HG03139 (cell line): ENCODE measurements at regions not wholly inside any gene's neighbourhood (a gene's known extent, or its start where the extent isn't known, plus 50 kb on each side); places are given as distances from the start of the nearest gene placed in this dataset.
A peak's percentile ranks its signal among the peaks of the same experiment; 100 is the strongest.
"Not testable (repeated sequence)": the region's sequence is repeated elsewhere in the genome, so short reads cannot be mapped to it uniquely, and the experiment has no call there.

Experiments
- ATAC-seq: cut with Tn5 transposase; IDR thresholded peaks from one replicate; pipeline ENCODE4 v1.9.1; 2021; ENCODE audit not compliant: unreplicated experiment

DNA sequence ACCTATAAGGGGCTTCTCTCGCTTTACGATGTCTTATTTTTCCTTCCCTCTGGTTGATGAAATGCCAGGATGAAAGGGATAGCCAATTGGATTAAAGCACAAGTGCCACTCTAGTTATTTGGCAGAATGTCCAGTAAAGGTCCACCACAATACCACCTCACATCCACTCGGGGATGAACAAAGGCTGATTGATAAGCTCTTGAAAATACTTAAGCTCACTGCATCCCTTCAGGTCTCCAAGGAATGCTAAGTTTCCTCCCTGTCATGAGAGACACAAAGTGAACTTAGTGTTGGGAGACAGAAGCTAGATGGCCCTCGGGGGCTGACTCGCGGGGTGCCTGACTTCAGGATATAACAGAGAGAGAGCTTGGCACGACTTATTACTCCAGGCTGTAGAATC, 185.9 kb upstream of the ZNF644 start:
- ATAC-seq, result not testable (repeated sequence)

DNA sequence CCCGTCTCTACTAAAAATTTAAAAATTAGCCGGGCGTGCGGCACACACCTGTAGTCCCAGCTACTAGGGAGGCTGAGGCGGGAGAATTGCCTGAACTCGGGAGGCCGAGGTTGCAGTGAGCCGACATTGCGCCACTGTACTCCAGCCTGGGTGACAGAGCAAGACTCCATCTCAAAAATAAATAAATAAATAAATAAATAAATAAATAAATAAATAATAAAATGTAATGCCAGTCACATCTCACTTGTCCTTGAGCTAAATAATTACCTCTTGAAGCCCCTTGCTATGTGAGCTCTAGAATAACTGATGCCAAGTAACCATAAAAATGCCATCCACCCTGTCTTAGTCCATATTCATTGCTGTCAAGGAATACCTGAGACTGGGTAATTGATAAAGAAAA, 182.3 kb upstream of the ZNF644 start:
- not testable (repeated sequence) for ATAC-seq

DNA sequence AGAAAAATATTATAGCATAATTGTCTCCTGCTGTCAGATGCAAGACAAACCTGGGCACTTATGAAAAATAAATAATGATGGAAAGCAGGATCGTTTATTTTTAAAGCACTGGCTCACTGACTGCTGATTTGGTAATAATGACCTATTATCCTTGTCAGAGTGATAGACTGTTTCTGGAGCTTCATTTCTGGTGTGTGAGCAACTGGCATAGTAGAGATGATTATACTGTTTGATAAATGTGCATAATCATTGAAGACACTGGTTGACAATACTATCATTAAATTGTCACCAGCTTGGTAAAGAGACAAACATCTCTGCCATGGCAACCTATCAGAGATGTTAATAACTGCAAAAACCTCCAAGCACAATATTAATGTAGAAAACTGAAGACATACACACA, 179.9 kb upstream of the ZNF644 start:
- ATAC-seq, result no peak

DNA sequence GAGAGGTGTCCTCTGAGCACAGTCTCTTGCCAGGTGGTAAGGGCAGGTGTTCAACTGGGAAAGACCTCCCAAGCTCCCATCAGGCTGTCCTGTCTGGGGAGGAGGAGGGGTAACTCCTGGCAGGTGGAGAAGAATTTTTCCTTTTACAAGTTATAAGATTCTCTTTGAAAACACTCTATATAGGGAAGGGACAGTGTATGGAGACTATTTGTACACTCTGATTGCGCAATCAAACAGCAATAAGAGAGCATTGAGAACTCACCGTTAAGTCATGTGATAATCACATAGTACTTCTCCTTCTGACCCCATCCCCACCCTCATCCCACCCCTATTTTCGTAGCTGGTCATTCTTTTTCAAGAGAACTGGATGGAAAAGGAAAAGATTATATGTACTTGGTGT, 179.3 kb upstream of the ZNF644 start:
- no peak for ATAC-seq

DNA sequence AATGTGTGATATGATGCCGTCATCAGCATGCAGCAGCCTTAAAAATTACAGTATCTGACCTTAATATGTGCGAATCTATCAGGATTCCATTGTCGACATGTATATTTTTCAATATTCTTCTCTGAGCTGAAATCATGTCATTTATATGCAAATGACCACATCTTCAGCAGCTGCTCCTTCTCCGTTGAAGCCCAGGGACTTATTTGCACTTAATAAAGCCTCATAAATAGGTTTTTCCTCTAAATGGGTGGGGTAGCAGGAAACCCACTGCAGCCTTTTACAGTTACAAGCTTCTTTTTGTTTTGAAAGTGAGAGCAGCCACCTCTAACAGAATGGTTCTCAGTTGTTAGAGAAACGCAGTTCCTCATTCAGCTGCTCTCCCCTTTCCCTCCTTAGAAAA, 178.8 kb upstream of the ZNF644 start:
- no peak for ATAC-seq

DNA sequence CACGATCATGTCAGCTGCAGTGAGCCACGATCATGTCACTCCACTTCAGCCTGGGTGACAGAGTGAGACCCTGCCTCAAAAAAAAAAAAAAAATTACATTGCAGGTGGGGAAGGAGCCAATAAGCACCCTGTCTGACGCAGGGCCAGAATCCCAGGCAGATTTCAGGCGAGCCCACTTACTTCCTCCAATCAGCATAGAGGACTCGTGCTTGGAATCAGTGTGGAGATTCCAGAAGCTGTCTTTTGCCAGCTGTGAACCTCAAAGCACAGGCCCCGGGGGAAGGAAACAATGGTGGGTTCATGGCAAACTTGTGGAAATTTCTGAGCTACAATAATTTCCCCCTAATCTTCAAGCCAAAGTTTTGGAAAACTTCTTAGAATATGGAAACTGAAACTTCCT, 178.2 kb upstream of the ZNF644 start:
- ATAC-seq, result no peak

DNA sequence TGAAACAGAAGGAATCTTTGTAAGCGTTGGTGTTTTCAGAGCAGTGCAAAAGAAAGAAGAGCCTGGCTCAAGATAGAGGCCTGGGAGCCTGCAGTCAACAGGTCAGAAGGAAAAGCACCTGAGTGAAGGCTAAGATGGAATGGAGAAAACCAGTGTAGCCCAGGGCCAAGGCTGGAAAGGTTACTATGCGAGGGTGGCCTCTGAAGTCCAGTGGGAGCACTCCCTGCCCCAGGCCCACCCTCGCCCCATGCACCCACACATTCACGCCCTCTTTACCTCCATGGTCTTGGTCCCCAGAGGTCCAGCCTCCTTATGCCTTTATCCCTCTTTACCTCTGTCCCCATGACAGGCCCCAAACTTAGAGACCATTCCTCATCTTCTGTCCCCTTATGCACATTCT, 169.2 kb upstream of the ZNF644 start:
- ATAC-seq, result no peak

DNA sequence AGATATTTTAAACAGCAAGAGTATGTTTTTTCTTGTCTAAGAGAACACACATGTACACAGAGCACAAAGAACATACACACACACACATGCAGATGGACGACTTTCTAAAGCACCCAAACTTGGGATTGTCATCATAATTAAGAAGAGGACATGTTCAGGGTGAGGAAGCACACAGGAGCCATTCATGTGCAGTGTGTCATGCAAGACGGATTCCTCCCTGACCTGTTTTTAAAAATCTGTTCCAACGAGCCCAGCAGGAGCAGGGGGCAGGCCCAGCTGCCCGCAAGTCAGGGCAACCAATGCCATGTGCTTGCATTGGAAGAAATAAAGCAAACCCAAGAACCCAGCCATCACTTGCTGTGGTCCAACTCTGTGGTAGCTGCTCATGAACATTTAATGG, 167.3 kb upstream of the ZNF644 start:
- no peak for ATAC-seq

DNA sequence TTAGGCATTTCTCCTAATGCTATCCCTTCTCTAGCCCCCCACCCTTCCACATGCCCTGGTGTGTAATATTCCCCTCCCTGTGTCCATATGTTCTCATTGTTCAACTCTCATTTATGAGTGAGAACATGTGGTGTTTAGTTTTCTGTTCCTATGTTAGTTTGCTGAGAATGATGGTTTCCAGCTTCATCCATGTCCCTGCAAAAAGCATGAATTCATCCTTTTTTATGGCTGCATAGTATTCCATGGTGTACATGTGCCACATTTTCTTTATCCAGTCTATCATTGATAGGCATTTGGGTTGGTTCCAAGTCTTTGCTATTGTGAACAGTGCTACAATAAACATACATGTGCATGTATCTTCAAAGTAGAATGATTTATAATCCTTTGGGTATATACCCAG, 161.0 kb upstream of the ZNF644 start:
- not testable (repeated sequence) for ATAC-seq

DNA sequence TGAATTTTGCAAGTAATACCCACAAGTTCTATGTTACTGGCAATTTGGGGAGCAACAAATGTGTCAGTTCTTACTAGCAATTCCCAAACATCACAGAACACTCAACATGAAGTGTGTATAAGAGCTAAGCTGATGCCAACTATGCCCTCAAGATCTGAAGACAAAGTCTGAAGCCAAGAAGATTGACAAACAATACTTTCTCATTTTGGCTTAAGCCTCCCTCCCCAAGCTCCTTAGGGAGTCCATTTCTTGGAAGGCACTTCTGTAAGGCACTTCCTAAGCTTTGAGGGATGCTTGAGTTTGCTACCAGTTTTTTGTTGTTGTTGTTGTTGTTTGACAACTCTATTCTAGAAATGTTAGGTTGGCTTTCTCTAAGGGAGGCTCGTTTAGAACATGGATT, 154.4 kb upstream of the ZNF644 start:
- no peak for ATAC-seq

DNA sequence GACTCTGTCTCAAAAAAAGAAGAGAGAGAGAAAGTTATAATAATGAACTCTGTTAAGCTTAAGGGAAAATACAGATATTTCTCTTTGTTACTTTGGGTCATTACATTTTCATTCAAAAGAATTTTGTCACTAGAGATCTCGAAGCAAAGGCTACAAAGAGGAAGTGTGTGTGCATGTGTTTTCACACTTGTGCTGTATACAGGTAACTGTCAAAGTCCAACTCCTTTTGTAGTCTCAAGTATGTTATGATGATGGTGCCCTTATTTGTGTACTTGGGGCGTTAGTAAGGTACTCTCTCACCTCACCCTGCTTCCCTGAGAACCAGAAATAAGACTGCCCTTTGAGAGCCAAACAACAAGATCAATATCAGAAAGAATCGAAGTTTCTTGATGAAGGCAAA, 152.9 kb upstream of the ZNF644 start:
- ATAC-seq, result no peak

DNA sequence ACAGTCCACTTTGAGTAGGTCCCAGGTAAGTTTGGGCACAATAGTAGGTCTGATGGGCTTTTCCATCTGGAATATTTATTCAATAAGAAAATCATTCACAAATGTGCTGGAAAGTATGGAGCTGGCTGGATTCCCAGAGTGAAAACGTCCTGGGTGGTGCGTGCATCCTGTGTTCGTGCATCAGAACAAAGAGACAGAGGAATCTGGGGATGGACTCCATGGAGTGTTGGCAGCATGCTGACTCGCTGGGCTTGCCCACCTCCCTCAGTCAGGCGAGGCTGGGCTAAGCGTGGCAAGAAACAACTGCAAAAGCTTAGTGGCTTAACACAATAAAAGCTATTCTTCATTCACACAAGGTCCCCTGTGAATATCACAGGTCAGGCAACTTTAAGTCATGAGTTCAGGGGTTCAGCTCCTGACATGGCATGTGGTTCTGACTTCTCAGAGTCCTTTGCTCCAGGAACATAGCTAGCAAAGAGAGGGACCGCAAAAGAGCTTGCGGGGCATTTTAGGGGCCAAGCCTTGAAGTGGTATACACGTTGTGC, 151.6 kb upstream of the ZNF644 start:
- no peak for ATAC-seq

DNA sequence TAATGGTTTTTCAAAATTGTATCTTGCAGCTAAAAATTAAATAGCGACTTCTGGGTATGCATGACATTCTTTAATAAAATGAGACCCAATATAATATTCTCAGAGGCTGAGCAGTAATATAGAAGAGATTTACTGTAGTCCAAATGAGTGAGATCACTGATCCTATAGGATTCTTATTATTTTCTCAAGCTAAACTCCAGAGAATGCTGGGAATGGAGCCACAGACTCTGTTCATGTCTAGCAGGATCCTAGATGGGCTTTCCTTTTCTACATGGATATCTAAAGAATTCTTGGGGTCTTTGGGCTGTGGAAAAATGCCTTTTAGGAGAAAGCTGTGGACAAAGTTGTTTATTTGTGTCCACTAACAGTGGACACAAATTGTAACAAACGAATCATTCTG, 150.7 kb upstream of the ZNF644 start:
- ATAC-seq, result no peak

DNA sequence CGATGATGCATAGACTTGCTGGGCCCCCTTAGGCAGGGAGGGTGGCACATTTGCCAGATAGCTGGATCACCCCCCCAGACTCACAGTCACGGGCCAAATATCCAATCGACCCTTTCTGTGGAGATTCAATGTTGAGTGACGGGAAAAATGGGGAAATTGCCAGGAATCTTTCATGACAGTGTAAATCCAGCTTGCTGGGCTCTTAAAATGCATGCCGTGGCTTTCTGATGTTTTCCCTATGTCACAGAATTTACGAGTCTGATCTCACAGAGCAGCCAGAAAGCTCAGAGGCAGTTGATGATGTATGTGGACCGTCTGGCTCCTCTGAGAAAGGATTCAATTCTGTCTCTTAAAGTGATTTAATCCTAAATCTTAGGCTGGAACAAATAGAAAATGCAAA, 150.1 kb upstream of the ZNF644 start:
- ATAC-seq, result no peak

DNA sequence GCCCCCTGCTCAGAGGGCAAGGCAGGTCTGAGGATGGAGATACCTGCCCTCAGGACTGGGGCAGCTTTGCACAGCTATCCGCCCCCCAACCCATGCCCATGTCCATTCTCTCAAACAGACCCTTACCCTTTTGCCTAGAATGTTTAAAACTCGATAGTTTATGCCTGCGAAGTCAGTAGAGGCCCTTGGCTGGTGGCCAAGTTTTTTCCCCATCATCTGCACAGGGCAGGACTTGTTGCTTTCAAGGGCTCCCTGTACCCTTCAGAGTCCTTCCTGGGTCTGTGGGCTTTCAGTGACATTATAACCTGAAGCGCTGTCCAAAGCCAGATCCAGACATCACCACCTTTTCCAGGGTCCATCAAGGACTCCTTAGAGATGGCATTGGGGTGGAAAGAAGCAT, 148.7 kb upstream of the ZNF644 start:
- no peak for ATAC-seq

DNA sequence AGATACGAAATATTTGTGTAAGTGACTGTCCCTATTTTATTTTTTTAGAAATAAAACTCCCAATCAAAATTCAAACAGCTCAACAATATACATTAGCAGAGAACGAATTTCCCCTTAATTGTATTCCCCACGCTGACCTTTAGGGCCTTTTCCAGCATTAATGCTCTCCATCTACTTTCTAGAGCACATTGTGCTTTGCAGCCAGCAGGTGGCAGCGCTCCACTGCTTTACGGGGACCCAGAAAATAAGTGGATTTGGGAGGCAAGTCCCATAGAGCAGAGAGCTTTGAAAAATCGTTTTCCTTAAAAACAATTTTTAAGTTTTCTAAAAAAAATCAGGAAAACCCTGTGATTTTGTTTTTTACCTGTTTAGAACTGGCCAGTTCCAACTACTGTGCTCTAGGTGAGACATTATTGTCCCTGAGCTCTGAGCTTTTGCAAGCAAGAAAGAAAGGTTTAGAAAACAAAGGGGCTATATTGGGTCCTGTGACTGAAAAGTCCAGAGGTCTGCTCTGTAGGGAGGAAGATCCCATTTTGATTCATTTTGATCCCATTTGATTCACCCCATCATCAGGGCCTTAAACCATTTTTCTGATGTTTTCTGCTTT, 144.4 kb upstream of the ZNF644 start:
- no peak for ATAC-seq

DNA sequence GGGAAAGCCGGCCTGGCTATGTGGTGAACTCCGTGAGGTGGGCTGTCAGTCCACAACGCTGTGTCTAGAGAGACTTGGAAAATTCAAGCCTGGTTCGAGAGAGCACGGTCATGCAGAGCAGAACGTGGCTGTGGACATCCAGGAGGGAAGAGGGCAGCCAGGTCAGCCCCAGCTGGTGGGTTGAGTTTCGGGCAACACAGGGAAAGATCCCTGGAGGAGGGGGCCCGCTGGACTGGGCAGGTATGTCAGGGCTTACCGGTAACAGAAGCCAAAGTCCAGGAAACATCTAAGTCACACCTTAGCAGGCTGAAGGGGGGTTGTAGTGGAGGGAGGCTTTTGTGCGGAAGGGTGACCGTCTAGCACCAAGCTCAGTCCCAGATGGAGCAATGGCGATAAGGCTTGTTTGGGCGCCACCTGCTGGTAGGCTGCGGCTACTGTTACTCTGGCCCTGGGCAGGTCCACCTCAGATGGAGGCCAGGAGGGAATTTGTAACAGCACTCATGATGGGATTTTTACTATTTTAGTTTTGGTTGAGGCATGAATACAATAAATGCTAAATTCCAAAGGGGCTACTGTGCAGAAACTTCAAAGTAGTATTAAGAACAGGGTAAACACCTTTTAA, 143.3 kb upstream of the ZNF644 start:
- ATAC-seq, result peak; percentile 89

DNA sequence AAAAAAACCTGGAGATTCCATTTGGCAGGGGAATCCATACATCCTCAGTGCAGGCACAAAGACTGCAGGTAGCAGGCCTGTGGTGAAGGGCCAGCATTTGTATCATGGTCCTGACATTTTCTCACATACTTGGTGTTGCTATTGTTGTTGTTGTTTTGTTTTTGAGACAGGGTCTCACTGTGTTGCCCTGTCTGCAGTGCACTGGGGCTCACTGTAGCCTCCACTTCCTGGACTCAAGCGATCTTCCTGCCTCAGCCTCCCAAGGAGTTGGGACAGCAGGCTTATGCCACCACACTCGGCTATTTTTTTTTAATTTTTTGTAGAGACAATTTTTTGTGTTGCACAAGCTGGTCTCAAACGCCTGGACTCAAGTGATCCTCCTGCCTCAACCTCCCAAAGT, 140.8 kb upstream of the ZNF644 start:
- ATAC-seq, result no peak

DNA sequence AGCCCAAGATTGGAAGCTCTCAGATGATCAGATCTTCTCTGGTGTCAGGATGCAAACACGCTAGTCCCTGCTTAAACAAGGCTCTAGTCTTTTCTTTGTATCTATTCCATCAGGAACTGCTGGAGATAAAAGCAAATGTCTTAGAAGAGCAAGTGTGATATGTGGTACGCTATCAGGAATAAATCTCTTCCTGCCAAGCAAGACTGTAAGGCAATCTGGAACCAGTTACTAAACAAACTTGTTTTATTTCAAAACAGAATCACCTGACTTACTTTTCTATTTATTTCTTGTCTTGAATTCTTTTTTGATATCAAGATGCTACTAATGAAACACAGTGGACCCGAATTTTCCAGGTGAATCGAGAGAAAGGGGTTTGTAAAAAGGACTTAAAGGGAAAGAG, 139.9 kb upstream of the ZNF644 start:
- ATAC-seq, result no peak

DNA sequence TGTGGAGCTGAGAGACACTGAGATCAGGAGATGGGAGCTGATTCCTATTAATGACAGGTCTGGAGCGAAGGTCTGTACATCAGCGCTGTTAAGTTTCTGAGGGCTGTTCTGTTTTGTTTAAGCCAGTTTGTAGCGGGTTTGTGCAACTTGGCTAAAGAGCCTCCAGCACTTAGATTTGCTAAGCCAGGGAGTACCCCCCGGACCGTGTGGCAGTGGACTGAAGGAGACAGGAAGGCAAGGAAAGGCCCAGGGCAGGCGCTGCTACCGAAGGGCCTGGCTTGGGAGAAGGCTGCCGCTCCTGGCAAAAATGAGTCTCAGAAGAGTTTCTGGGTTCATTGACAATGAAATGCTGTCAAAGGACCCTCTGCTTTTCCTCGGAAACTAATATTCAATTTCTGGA, 139.3 kb upstream of the ZNF644 start:
- no peak for ATAC-seq

DNA sequence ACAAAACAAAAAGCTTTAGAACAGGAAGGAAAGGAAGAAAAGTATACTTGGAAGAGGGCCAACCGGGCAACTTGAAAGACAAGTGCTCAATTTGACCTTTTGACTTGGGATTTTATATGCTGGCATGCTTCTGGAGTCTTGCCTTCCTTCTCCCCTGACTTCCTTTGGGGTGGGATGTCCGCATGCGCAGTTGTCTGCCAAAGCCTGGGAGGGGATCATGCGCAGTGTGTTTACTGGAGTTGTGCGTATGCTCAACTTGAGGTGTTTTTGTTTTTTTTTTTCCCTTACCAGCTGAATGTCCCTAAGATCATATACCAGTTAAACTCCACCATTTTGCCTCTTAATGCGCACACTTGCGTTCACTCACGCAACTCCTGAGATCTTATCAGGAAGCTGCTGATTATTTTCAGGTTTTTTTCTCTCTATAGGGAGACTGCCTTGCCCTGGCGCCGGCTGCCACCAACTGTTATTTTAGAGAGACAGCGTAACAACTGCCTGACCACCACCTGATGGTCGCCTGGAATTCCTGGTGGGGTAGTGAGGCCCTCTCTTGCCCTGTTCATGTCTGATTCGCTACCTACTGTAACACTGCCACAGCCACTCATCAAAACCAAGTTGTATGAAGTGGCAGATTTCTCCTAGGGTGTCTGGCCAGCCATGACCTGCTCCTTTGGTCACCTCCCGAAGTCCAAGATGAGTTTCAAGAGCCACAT, 138.7 kb upstream of the ZNF644 start:
- no peak for ATAC-seq

DNA sequence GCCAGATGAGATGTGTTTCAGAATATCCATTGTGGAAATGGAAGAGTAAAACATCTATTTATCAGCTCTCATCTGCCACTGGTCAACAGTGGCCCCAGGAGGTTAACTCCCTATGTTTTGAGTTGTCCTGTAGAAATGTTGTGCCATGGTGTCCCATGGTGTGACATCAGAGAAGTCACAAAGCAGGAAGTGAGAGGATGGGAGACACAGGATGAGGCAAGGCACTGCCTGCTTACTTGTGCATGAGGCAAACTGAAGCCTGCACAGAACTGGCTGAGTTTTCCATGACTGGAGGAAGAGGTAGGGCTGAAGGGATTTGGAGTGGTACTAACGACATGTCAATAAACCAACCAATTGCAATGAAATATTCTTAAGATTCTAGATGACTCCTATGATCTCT, 131.5 kb upstream of the ZNF644 start:
- no peak for ATAC-seq
